GM18517 (cell line): ENCODE measurements at regions not wholly inside any gene's neighbourhood (a gene's known extent, or its start where the extent isn't known, plus 50 kb on each side); places are given as distances from the start of the nearest gene placed in this dataset.

ENCODE experiments used
- ATAC-seq: cut with Tn5 transposase; IDR thresholded peaks from one replicate; pipeline ENCODE4 v1.9.1; 2021; ENCODE audit warnings: mild to moderate bottlenecking, moderate library complexity; ENCODE audit not compliant: unreplicated experiment

DNA sequence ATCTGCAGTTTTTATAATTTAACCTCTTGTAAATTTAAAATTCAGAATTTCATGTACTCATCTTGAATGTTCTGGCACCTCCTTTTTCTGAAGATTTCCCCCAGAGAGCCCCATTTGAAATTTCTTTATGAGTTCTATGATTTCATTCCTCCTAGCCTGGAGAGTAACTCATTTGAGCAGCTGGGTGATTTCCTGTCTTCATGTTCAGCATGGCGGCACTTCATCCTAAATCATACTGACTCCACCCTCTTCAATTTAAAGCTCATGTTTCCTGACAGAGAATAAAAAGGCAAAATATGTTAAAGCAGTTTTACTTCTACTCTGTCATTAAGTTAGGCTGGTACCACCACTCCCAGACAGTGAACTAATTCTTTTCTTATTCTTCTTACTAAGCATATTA is 250.9 kb upstream of the POU3F2 start:
- ATAC-seq: no peak

DNA sequence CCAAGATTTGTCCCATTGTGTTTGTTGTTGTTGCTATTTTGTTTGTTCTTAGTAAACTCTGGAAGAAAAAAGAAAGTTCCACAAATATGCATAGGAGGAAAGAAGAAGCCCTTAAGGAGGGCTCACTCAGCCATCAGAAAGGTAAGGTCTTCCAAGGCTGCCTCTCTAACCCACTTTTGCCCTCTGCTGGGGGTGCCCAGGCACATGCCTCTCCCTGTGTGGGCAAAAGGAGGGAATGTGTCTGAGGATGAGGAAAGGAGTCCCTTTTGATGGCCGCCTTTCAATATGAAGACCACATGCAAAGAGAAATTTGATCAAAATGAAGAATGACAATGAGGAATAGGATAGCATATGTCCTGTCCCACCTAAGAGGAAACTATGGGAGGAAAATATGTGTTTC is 248.2 kb upstream of the POU3F2 start:
- no peak for ATAC-seq

DNA sequence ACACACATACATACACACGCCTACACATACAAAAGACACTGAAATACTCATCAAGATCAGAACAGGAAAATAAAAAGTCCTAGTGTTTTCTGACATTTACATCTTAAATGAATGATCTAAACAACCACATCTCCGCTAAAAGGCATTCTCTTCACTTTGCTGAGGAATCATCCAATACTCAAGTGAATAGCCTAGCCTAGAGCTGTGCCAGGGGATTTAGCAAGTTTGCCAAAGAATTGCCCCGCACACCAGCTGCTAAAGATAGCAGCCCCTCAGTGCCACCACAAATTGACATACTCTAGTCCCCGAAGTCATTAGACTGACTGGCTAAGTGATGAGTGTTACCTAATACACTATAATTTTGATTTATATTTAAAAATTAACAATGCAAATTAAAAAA is 246.8 kb upstream of the POU3F2 start:
- no peak for ATAC-seq

DNA sequence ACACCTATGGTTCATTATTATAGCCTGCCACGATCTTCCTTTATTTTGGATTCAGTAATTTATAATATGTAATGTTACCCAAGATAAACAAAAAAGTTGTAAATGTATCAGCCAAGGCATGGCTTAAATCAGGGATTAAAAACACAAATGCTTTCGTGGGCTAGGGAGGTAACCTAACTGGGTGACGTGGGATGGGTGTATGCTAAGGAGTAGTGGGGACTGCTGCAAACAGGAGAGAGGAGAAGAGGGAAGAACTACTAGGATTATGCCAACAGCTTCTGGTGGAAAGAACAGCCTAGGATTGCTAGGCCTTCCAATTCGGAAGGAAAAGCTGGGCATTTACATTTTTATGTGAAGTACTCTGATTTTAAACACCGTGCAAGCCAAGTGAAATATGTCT is 244.8 kb upstream of the POU3F2 start:
- no peak for ATAC-seq

- no peak for ATAC-seq
These were observed 244.2 kb upstream of the POU3F2 start for GRCh38 chr6:98590136-98590681.

GRCh38 chr6:98590997-98591396 is 243.4 kb upstream of the POU3F2 start:
- no peak for ATAC-seq

- ATAC-seq: no peak
These were observed 240.7 kb upstream of the POU3F2 start for GRCh38 chr6:98593676-98594075.

GRCh38 chr6:98601716-98602115 is 232.7 kb upstream of the POU3F2 start:
- no peak for ATAC-seq

- no peak for ATAC-seq
These were observed 228.7 kb upstream of the POU3F2 start for GRCh38 chr6:98605705-98606104.

DNA sequence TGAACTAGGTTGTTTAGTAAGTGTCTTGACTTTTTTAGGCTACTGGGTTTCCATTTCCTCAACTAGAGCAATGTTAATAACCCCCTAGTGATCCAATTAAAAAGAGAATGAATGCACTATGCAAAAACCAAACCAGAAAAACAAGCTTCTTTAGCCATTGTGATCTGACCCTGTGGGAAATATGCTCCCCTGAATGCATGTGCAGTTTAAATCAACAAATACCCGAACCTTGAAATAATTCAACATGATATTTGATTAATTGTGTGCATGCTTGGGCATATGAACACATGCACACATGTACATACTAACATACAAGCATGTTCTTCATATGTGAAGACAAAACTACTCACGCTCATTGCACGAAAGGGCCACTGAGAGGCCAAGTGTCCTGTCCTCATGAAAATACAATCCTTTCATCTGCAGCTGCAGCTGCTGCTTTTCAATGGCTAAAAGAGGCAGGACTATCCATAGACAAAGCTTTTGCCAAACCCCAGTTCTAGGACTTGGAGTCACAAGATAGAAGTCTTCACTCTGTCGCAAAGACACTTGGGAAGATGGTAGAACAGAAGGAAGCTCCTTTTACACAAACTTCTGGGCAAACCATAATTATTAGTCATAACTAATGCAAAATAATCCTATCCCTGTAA is 207.1 kb upstream of the POU3F2 start:
- ATAC-seq: no peak

GRCh38 chr6:98633886-98634285 is 200.5 kb upstream of the POU3F2 start:
- ATAC-seq: no peak

DNA sequence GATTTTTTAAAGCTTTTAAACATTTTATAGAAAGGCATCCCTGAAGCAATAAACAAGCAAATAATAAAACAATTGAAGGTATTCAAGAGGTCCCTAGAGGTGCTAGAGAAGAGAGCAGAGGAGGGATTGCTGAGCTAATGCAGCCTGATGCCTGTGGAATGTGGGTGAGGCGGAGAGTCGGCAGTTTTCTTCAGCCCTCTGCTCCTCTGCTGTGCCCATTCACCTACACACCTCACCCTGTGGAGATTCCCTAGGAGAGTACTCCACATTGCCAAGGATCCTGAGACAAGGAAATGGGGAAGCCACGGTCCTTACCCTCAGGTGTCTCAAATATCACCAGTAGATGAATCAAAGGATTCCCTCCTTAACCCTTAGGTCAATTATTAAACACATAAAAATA is 199.8 kb upstream of the POU3F2 start:
- no peak for ATAC-seq

- ATAC-seq: no peak
These were observed 199.2 kb upstream of the POU3F2 start for GRCh38 chr6:98635191-98635590.

- ATAC-seq: no peak
These were observed 197.4 kb upstream of the POU3F2 start for GRCh38 chr6:98636941-98637340.

DNA sequence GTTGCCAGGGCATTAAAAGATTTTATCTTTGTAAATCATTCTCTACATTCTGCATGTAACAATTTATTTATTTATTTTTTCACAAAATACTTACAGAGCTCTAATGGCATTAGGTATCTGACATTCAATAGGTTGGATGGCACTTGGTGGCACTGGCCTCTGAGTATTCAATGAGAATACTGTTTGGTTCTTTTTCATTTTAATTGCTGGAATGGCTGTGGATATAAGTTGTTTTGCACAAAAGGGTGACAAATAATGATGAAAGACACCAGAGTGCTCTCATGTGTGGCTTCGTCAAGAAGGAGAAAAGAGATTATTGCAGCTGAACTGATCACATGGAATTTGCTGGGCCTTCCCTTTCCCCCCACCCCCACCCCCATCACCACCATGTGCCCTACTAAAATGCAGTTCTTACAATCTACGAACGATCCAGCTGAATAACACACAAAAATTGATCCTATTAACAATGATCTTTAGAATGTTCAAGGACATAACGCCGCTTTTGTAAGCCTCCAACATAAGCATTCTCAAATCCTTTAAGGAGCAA is 195.2 kb upstream of the POU3F2 start:
- ATAC-seq: no peak

DNA sequence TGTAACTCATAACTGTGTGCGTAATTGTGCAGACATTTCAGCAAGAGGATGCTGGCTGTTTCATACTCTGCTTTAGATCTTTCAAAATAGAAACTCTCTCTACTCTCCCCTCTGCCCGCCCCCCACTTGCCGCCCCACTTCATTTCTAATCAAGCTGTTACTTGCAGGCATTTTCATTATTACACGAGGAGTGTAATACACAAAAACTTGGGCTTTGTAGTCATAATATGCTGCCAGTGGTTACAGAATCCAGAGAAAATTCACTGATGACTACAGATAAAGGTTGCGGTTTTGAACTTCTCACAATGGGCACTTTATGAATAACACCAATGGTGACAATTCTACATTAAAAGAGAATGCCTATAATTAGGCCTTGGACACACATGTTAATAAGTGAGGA is 194.0 kb upstream of the POU3F2 start:
- no peak for ATAC-seq

- ATAC-seq: no peak
These were observed 192.2 kb upstream of the POU3F2 start for GRCh38 chr6:98641949-98642719.

DNA sequence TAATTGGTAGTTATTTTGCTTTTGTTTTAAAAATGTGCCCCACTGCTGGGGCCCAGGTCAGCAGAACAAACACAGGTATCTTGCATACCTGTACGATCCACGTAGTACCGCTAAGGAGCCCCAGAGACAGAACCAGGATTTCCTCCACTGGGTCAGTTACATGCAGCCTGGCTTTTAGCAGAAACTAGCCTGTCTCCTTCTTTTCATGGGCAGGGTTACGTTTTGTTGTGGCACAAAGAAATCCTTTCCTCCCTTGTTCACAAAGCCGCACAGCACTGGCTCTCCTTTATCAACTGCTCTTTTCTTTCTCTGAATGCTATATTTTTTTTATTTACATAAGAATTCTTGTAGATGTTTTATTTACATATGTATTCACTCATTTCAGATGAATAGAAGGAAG is 190.3 kb upstream of the POU3F2 start:
- no peak for ATAC-seq

DNA sequence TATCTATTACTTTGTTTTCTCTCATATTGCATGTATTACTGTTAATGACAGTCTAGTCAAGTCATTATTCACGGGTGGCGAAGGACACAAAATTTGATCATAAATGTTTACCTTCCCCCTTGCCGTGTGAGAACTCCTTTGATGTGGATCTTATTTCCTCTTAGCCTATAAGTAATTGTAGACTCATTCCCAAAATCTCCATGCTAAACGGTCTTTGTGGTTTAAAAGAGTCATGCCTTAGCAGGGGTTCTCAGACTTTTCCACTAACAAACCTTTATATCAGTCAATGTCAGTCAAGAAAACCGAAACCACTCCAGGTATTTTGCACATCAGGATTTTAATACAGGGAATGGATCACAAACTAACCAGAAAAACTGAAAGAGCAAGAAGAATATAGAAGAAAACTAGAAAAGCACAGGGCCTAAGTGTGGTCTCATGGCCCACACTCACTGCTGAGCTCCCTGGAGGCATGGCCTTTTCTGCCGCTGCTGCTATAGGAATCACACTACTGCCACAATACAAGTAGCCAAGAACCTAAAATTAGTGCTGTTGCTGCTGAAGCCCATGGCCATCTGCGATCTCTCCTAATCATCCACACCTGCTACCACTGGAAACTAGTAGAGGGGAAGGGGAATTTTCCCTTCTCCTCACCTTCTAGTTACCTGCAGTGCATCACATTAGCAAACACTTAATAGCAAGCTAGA is 186.0 kb upstream of the POU3F2 start:
- ATAC-seq: no peak

DNA sequence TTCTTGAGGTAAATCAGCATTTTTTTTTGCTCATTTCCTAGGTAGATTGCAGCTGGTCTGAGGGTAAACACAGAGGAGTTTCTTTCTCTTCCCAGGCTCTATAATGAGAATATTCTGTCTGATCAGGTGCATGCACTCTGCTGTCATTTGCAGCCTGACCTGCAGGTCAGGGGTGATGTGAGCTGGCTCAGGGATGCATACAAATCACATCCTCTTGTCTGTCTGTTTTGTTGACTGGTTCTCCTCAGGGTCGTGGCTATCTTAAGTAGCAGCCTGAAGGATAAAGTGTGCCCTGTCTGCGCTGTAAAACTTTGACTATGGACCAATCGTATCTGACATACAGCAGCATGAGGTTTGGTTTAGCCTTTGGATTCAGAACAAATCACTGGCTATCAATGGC is 183.4 kb upstream of the POU3F2 start:
- ATAC-seq: no peak

GRCh38 chr6:98653179-98653578 is 181.2 kb upstream of the POU3F2 start:
- no peak for ATAC-seq

- no peak for ATAC-seq
These were observed 176.6 kb upstream of the POU3F2 start for GRCh38 chr6:98657764-98658163.
